ENCODE measurements at regions not wholly inside any gene's neighbourhood (a gene's known extent, or its start where the extent isn't known, plus 50 kb on each side); places are given as distances from the start of the nearest gene placed in this dataset.
"Not testable (repeated sequence)": the region's sequence is repeated elsewhere in the genome, so short reads cannot be mapped to it uniquely, and the experiment has no call there.

DNA sequence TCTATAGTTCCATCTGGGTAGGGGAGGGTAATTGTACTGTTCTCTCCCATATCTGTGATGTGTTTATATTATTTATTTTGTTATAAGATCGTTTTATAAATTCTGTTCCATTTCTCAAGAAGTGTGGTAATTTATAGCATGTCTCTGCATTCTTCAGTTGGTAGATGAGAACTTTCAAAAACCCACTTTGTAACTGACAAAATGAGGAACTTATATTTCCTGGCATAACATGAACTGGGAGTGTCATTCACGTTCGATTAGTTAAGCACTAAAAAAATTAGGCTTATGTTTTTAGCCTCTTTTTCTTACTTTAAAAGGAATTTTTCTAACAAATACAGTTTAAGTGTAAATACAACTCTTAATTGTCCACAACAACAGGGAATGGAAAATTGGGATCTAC lies 230.8 kb downstream of the CGGBP1 start:
- no peak for DNase-seq (ENCODE audit: low spot score)
- TF ChIP-seq, protein P1, sequence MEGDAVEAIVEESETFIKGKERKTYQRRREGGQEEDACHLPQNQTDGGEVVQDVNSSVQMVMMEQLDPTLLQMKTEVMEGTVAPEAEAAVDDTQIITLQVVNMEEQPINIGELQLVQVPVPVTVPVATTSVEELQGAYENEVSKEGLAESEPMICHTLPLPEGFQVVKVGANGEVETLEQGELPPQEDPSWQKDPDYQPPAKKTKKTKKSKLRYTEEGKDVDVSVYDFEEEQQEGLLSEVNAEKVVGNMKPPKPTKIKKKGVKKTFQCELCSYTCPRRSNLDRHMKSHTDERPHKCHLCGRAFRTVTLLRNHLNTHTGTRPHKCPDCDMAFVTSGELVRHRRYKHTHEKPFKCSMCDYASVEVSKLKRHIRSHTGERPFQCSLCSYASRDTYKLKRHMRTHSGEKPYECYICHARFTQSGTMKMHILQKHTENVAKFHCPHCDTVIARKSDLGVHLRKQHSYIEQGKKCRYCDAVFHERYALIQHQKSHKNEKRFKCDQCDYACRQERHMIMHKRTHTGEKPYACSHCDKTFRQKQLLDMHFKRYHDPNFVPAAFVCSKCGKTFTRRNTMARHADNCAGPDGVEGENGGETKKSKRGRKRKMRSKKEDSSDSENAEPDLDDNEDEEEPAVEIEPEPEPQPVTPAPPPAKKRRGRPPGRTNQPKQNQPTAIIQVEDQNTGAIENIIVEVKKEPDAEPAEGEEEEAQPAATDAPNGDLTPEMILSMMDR (IDR thresholded peaks at IDR 0.05): no peak
- H3K27ac ChIP-seq: no peak overlapping the region
- H3K4me3 ChIP-seq: no peak overlapping the region

DNA sequence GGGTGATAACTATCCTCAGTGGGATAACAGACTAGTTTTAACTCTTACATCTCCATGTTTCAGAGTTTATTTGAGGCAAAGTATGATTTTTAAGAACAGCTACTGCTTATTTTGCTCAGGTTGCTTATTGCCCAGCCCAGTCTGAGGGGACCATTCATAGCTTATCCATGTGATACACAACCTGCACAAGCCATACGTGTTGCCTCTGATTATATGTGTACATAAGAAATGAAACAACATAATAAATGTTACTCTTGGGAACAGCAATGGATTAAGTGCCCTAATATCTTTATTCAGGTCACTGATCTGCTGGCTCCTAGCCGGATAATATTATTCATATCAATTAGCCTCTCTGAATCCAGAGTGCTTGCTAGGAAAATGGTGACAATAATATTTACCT lies 236.2 kb downstream of the CGGBP1 start:
- no peak for DNase-seq (ENCODE audit: low spot score)
- TF ChIP-seq, protein P1 (IDR thresholded peaks at IDR 0.05): no peak
- no peak overlapping the region for H3K4me3 ChIP-seq
- no peak overlapping the region for H3K27ac ChIP-seq

DNA sequence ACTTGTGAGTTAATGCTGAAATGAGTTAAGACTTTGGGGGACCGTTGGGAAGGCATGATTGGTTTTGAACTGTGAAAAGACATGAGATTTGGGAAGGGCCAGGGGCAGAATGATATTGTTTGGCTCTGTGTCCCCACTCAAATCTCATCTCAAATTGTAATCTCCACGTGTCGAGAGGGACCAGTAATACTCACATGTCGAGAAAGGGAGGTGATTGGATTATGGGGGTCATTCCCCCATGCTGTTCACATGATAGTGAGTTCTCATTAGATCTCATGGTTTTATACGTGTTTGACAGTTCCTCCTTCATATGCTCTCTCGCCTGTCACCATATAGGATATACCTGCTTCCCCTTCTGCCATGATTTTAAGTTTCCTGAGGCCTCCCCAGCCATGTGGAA lies 245.3 kb downstream of the CGGBP1 start:
- not testable (repeated sequence) for H3K27ac ChIP-seq; H3K4me3 ChIP-seq; DNase-seq (ENCODE audit: low spot score)

DNA sequence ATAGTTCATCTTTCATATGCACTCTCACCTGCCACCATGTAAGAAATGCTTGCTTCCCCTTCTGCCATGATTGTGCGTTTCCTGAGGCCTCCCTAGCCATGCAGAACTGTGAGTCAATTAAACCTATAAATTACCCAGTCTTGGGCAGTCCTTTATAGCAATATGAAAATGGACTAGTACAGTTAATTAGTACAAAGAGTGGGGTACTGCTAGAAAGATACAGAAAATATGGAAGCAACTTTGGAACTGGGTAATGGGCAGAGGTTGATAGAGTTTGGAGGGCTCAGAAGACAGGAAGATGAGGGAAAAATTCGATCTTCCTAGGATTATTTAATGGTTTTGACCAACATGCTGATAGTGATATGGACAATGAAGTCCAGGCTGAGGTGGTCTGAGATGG lies 246.9 kb downstream of the CGGBP1 start:
- no peak overlapping the region for H3K27ac ChIP-seq
- DNase-seq (ENCODE audit: low spot score): no peak
- TF ChIP-seq, protein P1 (IDR thresholded peaks at IDR 0.05): no peak
- no peak overlapping the region for H3K4me3 ChIP-seq

DNA sequence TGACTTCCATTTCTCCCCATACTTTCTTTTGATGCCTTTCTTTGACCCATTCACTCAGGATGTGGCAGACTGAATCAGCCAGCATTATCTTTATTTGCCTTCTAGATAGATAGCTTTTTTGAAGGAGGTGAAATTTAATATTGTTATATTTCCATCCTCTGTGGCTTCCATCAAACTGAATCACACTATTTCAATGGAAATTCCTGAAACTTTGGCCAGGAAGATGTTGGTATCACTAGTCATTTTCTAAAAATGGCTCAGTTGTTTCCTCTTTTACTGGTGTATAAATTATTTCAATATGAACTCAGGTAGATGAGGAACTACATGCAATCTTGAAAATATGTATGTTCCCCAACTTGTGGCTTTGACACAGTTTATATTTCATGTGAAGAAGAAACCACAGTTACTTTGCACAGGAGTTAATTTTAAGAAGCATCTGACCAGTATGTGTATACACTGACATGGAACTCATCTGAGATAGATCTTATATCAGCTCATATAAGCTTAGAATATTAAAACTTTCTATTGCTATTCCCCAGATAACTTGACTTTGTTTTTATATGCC lies 248.3 kb downstream of the CGGBP1 start:
- TF ChIP-seq, protein P1 (IDR thresholded peaks at IDR 0.05): no peak
- no peak for DNase-seq (ENCODE audit: low spot score)
- no peak overlapping the region for H3K27ac ChIP-seq
- no peak overlapping the region for H3K4me3 ChIP-seq

DNA sequence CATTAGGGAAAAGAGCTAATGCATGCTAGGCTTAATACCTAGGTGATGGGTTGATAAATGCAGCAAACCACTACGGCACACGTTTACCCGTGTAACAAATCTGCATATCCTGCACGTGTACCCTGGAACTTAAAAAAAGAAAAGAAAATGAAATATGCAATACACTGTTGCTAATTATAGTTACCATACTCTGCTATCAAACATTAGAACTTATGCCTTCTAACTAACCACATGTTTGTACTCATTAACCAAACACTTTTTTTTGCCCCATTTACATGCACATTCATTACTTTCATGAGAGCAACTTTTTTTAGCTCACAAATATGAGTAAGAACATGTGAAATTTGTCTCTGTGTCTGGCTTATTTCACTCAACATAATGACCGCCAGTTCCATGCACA lies 253.1 kb downstream of the CGGBP1 start:
- H3K27ac ChIP-seq: no peak overlapping the region
- TF ChIP-seq, protein P1 (IDR thresholded peaks at IDR 0.05): no peak
- no peak for DNase-seq (ENCODE audit: low spot score)
- H3K4me3 ChIP-seq: no peak overlapping the region

DNA sequence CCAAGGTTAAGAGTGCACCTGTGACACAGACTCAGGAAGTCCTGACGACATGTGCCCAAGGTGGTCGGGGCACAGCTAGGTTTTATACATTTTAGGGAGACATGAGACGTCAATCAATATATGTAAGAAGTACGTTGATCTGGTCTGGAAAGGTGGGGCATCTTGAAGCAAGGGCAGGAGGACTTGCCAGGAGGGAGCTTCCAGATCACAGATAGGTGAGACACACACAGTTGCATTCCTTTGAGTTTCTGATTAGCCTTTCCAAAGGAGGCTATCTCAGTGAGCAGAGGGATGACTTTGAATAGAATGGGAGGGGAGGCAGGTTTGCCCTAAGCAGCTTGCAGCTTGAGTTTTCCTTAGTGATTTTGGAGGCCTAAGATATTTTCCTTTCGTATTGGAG lies 257.4 kb downstream of the CGGBP1 start:
- TF ChIP-seq, protein P1 (IDR thresholded peaks at IDR 0.05): no peak
- H3K27ac ChIP-seq: no peak overlapping the region
- no peak for DNase-seq (ENCODE audit: low spot score)
- H3K4me3 ChIP-seq: no peak overlapping the region

DNA sequence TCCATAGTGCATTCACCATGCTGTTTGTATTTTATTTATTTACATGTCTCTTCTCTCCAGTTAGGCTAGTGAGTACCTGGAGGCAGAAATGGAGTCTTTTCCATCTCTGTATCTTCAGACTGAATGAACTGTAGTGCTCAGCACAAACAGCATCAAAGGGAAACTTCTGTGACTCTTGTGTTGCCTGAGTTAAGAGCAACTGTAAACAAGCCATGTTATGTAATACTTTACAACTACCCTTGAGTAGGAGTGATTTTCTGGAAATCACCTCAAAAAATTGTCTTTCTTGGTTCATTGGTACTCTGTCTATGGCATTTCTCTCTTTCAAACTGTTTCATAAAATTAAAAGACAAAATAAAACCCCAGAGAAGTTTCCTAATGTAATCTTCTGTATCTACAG lies 258.3 kb downstream of the CGGBP1 start:
- Histone ChIP-seq H3K27ac (no peak overlapping the region), H3K4me3 (no peak overlapping the region)
- TF ChIP-seq, protein P1 (IDR thresholded peaks at IDR 0.05): no peak
- DNase-seq (ENCODE audit: low spot score): no peak

Data from coronary artery (tissue), 2 donors.